Omental fat pad (tissue), 3 donors: ENCODE measurements at regions not wholly inside any gene's neighbourhood (a gene's known extent, or its start where the extent isn't known, plus 50 kb on each side); places are given as distances from the start of the nearest gene placed in this dataset.

Experiments
- ATAC-seq: fragments of 150-250 bp; one replicate; pipeline ENCODE4 v1.9.1; 2016; ENCODE audit warnings: mild to moderate bottlenecking, moderate library complexity; ENCODE audit not compliant: low FRiP score
- DNase-seq: peaks from one replicate; pipeline ENCODE4 v3.0.0-alpha.2; 2019; ENCODE audit warnings: low spot score
- TF ChIP-seq, protein P1 (sequence below), 3 donors: fragments of 450-650 bp; IDR thresholded peaks; one replicate each; pipeline ENCODE4 v1.5.1; 2016 to 2017; ENCODE audit warnings: antibody characterized with exemption in 3 of 3, mild to moderate bottlenecking in 3 of 3, moderate library complexity in 2 of 3

DNA sequence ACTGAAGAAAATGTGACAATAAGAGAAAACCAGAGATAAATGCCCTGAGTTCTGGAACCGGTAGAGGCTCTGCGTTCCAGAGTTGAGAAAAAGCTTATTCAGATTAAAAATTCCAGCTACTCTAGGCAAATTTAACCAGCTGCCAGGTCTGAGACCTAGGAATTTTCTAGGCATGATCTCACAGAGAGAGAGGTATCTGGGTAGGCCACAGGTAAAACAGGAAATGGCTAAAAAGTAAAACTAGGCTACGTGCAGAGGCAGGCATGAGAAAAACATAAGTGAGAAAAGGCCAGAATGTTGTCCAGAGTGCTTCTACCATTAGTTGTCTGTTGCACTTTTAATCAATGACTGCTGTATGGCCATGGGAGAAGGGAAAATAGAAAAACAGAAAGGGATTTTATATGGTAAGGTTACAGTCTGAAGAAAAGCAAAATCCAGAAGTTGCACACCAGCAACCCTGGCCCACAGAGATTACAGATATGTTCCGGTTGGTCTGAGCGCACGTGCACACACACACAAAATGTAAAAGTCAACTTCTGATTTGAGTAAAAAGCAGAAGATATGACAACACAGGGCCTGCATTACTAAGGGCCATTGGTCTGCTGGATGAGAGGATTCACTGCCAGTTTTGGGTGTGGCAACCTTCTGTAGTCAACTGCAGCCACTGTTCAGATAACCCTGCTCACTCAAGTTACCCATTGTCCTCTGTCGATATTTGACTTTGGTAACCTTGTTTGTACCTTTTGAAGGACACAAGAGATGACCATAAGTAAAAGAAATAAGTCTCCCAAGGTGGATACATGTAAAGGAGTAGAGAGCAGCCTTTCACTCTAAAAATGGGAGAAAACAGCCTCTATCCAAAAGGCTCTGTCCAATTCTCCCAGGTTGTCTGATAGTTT lies 266.0 kb downstream of the DTWD2 start:
- ATAC-seq, result no peak
- no peak for DNase-seq
- TF ChIP-seq, protein P1, sequence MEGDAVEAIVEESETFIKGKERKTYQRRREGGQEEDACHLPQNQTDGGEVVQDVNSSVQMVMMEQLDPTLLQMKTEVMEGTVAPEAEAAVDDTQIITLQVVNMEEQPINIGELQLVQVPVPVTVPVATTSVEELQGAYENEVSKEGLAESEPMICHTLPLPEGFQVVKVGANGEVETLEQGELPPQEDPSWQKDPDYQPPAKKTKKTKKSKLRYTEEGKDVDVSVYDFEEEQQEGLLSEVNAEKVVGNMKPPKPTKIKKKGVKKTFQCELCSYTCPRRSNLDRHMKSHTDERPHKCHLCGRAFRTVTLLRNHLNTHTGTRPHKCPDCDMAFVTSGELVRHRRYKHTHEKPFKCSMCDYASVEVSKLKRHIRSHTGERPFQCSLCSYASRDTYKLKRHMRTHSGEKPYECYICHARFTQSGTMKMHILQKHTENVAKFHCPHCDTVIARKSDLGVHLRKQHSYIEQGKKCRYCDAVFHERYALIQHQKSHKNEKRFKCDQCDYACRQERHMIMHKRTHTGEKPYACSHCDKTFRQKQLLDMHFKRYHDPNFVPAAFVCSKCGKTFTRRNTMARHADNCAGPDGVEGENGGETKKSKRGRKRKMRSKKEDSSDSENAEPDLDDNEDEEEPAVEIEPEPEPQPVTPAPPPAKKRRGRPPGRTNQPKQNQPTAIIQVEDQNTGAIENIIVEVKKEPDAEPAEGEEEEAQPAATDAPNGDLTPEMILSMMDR (IDR thresholded peaks at IDR 0.05), result no peak

- ATAC-seq (no peak), DNase-seq (no peak)
- TF ChIP-seq, protein P1 (IDR thresholded peaks at IDR 0.05), result no peak
Observed at GRCh38 chr5:118711727-118712126, 276.6 kb downstream of the DTWD2 start.

- TF ChIP-seq, protein P1 (IDR thresholded peaks at IDR 0.05), result no peak
- no peak for DNase-seq
- no peak for ATAC-seq
Observed at GRCh38 chr5:118705959-118706667, 282.2 kb downstream of the DTWD2 start.

GRCh38 chr5:118703241-118703640 lies 285.1 kb downstream of the DTWD2 start:
- ATAC-seq (no peak), DNase-seq (no peak)
- TF ChIP-seq, protein P1 (IDR thresholded peaks at IDR 0.05), result no peak

- ATAC-seq (no peak), DNase-seq (no peak)
- TF ChIP-seq, protein P1 (IDR thresholded peaks at IDR 0.05), result no peak
Observed at GRCh38 chr5:118701791-118702190, 286.6 kb downstream of the DTWD2 start.

- TF ChIP-seq, protein P1 (IDR thresholded peaks at IDR 0.05), result no peak
- no peak for ATAC-seq
- no peak for DNase-seq
Observed at GRCh38 chr5:118700510-118700909, 287.8 kb downstream of the DTWD2 start.
